Loucy (cell line): ENCODE measurements at regions not wholly inside any gene's neighbourhood (a gene's known extent, or its start where the extent isn't known, plus 50 kb on each side); places are given as distances from the start of the nearest gene placed in this dataset.

Experiments
- H2AFZ ChIP-seq: fragments of 200-600 bp; sonication (generic); 2 replicates; pipeline ENCODE4 v1.6.0; 2016; ENCODE audit warnings: antibody characterized with exemption, mild to moderate bottlenecking, low read length, moderate library complexity
- H3F3A ChIP-seq: fragments of 200-600 bp; 2 replicates; pipeline ENCODE4 v1.6.0; 2016; ENCODE audit warnings: antibody characterized with exemption, low read depth, mild to moderate bottlenecking
- H3K27me3 ChIP-seq: fragments of 200-600 bp; sonication (generic); 2 replicates; pipeline ENCODE4 v1.6.1; 2014; ENCODE audit warnings: low read length, mild to moderate bottlenecking; ENCODE audit not compliant: insufficient read depth, poor library complexity, severe bottlenecking
- H3K36me3 ChIP-seq: fragments of 200-600 bp; sonication (generic); 2 replicates; pipeline ENCODE4 v1.6.1; 2016; ENCODE audit warnings: low read length; ENCODE audit not compliant: insufficient read depth
- H3K4me1 ChIP-seq: fragments of 200-600 bp; sonication (generic); 2 replicates; pipeline ENCODE4 v1.5.1; 2014; ENCODE audit warnings: low read length, mild to moderate bottlenecking; ENCODE audit not compliant: insufficient read depth, poor library complexity, severe bottlenecking
- H3K4me2 ChIP-seq: fragments of 200-600 bp; sonication (generic); 2 replicates; pipeline ENCODE4 v1.6.0; 2014; ENCODE audit warnings: antibody characterized with exemption, low read length, low read depth, mild to moderate bottlenecking; ENCODE audit not compliant: poor library complexity, severe bottlenecking
- H3K4me3 ChIP-seq: fragments of 200-600 bp; sonication (generic); 2 replicates; pipeline ENCODE4 v1.5.1; 2014; ENCODE audit warnings: low read length, mild to moderate bottlenecking, mixed read lengths; ENCODE audit not compliant: poor library complexity, severe bottlenecking
- H3K79me2 ChIP-seq: fragments of 200-600 bp; sonication (generic); 2 replicates; pipeline ENCODE4 v1.6.1; 2014; ENCODE audit warnings: low read length; ENCODE audit not compliant: insufficient read depth
- H3K9ac ChIP-seq: fragments of 200-600 bp; sonication (generic); 2 replicates; pipeline ENCODE4 v1.6.0; 2014; ENCODE audit warnings: mild to moderate bottlenecking, low read depth, low read length, moderate library complexity; ENCODE audit not compliant: poor library complexity, severe bottlenecking
- H3K9me2 ChIP-seq: fragments of 200-600 bp; sonication (generic); replicated peaks from 2 replicates; pipeline ENCODE4 v1.6.1; 2016; ENCODE audit warnings: low read depth, low read length, mixed read lengths
- H3K9me3 ChIP-seq: fragments of 200-600 bp; sonication (generic); 2 replicates; pipeline ENCODE4 v1.6.1; 2014; ENCODE audit warnings: mild to moderate bottlenecking, antibody characterized with exemption, low read length, low read depth; ENCODE audit not compliant: insufficient read depth
- H4K20me1 ChIP-seq: fragments of 200-600 bp; sonication (generic); 2 replicates; pipeline ENCODE4 v1.6.0; 2014; ENCODE audit warnings: antibody characterized with exemption, low read length, mild to moderate bottlenecking; ENCODE audit not compliant: insufficient read depth, poor library complexity, severe bottlenecking
- EZH2phosphoT487 ChIP-seq: fragments of 200-600 bp; IDR thresholded peaks from 2 replicates; pipeline ENCODE4 v1.6.1; 2018; ENCODE audit warnings: antibody characterized with exemption, mild to moderate bottlenecking, moderate library complexity, borderline replicate concordance
- TF ChIP-seq, protein P1 (sequence below): fragments of 200-600 bp; sonication (generic); conservative IDR thresholded peaks from 2 replicates; pipeline ENCODE4 v1.5.1; 2014; ENCODE audit warnings: mild to moderate bottlenecking, antibody characterized with exemption, low read length

DNA sequence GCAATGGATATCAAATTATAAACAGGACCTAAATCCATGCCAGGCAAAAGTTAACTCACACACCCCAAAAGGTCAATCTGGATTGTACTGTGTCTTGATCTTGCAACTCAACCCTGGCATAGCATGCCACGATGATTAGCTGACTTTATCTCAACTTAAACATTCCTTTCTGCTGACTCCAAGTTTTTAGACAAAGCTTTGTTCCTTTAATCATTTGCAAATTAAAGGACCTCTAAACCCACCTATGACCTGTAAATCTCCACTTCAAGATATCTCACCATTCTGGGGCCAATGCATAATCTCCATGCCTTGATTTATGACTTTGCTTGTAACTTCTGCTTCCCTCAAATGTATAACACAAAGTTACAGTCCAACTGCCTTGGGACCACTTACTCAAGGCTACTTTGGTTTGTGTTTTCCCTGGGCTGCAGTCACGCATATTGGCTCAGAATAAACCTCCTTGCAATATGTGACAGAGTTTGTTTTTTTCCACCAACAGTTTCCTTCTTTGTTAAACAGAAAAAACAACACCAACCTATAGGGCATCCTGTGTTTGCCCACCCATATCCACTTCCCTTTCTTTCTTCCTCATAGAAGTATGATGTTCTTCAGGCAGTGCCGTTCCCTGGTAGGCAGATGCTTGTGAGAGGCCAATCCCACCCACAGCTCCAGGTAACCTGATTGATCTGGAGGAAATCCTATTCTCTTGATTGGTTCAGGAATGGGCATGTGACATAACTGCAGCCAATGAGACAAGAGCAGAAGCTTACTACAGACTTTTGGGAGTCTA, 390.6 kb upstream of the ERCC4 start:
- no peak for TF ChIP-seq EZH2phosphoT487
- TF ChIP-seq, protein P1, sequence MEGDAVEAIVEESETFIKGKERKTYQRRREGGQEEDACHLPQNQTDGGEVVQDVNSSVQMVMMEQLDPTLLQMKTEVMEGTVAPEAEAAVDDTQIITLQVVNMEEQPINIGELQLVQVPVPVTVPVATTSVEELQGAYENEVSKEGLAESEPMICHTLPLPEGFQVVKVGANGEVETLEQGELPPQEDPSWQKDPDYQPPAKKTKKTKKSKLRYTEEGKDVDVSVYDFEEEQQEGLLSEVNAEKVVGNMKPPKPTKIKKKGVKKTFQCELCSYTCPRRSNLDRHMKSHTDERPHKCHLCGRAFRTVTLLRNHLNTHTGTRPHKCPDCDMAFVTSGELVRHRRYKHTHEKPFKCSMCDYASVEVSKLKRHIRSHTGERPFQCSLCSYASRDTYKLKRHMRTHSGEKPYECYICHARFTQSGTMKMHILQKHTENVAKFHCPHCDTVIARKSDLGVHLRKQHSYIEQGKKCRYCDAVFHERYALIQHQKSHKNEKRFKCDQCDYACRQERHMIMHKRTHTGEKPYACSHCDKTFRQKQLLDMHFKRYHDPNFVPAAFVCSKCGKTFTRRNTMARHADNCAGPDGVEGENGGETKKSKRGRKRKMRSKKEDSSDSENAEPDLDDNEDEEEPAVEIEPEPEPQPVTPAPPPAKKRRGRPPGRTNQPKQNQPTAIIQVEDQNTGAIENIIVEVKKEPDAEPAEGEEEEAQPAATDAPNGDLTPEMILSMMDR = no peak
- Histone ChIP-seq H3K9ac (no peak overlapping the region), H4K20me1 (no peaks in the 10 kb centered on the region), H2AFZ (no peak overlapping the region), H3K4me1 (no peaks in the 10 kb centered on the region), H3K79me2 (no peaks in the 10 kb centered on the region), H3K4me2 (no peak overlapping the region), H3K36me3 (no peaks in the 10 kb centered on the region), H3K27me3 (no peaks in the 10 kb centered on the region), H3K9me3 (no peaks in the 10 kb centered on the region), H3K4me3 (no peak overlapping the region), H3F3A (no peaks in the 10 kb centered on the region), H3K9me2 (no peaks in the 10 kb centered on the region)

GRCh38 chr16:13540771-13541170, 379.2 kb upstream of the ERCC4 start:
- no peaks in the 10 kb centered on the region for H3K79me2 ChIP-seq
- H3K4me1 ChIP-seq = no peaks in the 10 kb centered on the region
- no peaks in the 10 kb centered on the region for H3K27me3 ChIP-seq
- H4K20me1 ChIP-seq = no peaks in the 10 kb centered on the region
- H3K36me3 ChIP-seq = no peaks in the 10 kb centered on the region
- no peak overlapping the region for H3K4me3 ChIP-seq
- H3F3A ChIP-seq = no peaks in the 10 kb centered on the region
- no peaks in the 10 kb centered on the region for H3K9me3 ChIP-seq
- TF ChIP-seq, protein P1 = no peak
- no peak for TF ChIP-seq EZH2phosphoT487
- no peak overlapping the region for H2AFZ ChIP-seq
- no peak overlapping the region for H3K9ac ChIP-seq
- H3K4me2 ChIP-seq = no peak overlapping the region
- no peaks in the 10 kb centered on the region for H3K9me2 ChIP-seq

DNA sequence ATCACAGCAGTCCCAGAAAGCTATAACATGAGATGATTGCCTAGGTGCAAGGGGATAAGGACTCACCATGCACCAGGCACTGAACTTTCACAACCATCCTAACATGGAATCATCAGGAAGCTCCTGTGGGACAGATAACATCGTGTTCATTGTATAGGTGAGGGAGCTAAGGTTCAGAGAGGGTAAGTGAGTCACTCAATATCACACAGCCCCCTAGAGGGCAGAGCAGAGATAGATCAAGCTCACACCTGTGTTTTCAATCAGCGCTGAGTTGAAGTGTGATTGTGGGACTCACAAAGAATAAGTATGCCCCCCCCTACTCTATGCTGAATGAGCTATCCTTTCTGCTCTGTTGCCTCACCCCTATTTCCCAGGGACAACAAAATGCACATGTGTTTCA, 377.7 kb upstream of the ERCC4 start:
- H3K4me3 ChIP-seq = no peak overlapping the region
- H4K20me1 ChIP-seq = no peaks in the 10 kb centered on the region
- no peak overlapping the region for H2AFZ ChIP-seq
- H3F3A ChIP-seq = no peaks in the 10 kb centered on the region
- H3K9me3 ChIP-seq = no peaks in the 10 kb centered on the region
- no peaks in the 10 kb centered on the region for H3K36me3 ChIP-seq
- H3K9me2 ChIP-seq = no peaks in the 10 kb centered on the region
- H3K27me3 ChIP-seq = no peaks in the 10 kb centered on the region
- H3K4me2 ChIP-seq = no peak overlapping the region
- H3K79me2 ChIP-seq = no peaks in the 10 kb centered on the region
- H3K4me1 ChIP-seq = no peaks in the 10 kb centered on the region
- TF ChIP-seq EZH2phosphoT487 = no peak
- TF ChIP-seq, protein P1 = no peak
- no peak overlapping the region for H3K9ac ChIP-seq
